DND-41 (cell line): ENCODE measurements at regions not wholly inside any gene's neighbourhood (a gene's known extent, or its start where the extent isn't known, plus 50 kb on each side); places are given as distances from the start of the nearest gene placed in this dataset.

Source experiments
- ATAC-seq: fragments of 200-7000 bp; cut with Tn5 transposase; 3 replicates; pipeline ENCODE4 v1.9.1; 2021; ENCODE audit warnings: low read depth; ENCODE audit not compliant: insufficient read depth
- DNase-seq: peaks from one replicate; pipeline ENCODE4 v3.0.0-alpha.2; 2020
- H2AFZ ChIP-seq: 2 replicates; pipeline ENCODE4 v1.6.0; 2012; ENCODE audit warnings: low read depth, low read length
- H3K27ac ChIP-seq: 2 replicates; pipeline ENCODE4 v1.5.1; 2012; ENCODE audit warnings: low read length, inconsistent platforms
- H3K27me3 ChIP-seq: fragments of 200-600 bp; sonication (generic); 2 replicates; pipeline ENCODE4 v1.6.0; 2012; ENCODE audit warnings: low read length, mild to moderate bottlenecking, inconsistent platforms; ENCODE audit not compliant: insufficient read depth, poor library complexity
- H3K36me3 ChIP-seq: 2 replicates; pipeline ENCODE4 v1.5.1; 2012; ENCODE audit warnings: low read length, inconsistent platforms; ENCODE audit not compliant: insufficient read depth
- H3K4me1 ChIP-seq: 2 replicates; pipeline ENCODE4 v1.5.1; 2012; ENCODE audit warnings: mild to moderate bottlenecking, low read length; ENCODE audit not compliant: insufficient read depth
- H3K4me2 ChIP-seq: 2 replicates; pipeline ENCODE4 v1.6.0; 2012; ENCODE audit warnings: mild to moderate bottlenecking, moderate library complexity, low read length, inconsistent platforms; ENCODE audit not compliant: insufficient read depth
- H3K4me3 ChIP-seq, 2 experiments: fragments of 200-600 bp in 1 of 2; shearing (Covaris generic) in 1 of 2; 2 replicates each; pipeline ENCODE4 v1.5.1; 2012 to 2016; ENCODE audit warnings: inconsistent platforms in 2 of 2, low read length in 2 of 2, mild to moderate bottlenecking in 2 of 2, low read depth in 1 of 2, moderate library complexity in 1 of 2
- H3K79me2 ChIP-seq: 2 replicates; pipeline ENCODE4 v1.6.0; 2012; ENCODE audit warnings: low read length, inconsistent platforms; ENCODE audit not compliant: insufficient read depth
- H3K9ac ChIP-seq: 2 replicates; pipeline ENCODE4 v1.6.0; 2012; ENCODE audit warnings: low read depth, mild to moderate bottlenecking, inconsistent platforms, low read length, moderate library complexity
- H3K9me3 ChIP-seq: 2 replicates; pipeline ENCODE4 v1.5.1; 2012; ENCODE audit warnings: low read length, moderate library complexity, mild to moderate bottlenecking, inconsistent platforms; ENCODE audit not compliant: insufficient read depth, severe bottlenecking
- H4K20me1 ChIP-seq: 2 replicates; pipeline ENCODE4 v1.6.0; 2012; ENCODE audit warnings: low read length; ENCODE audit not compliant: insufficient read depth
- EZH2 ChIP-seq: IDR thresholded peaks from 3 replicates; pipeline ENCODE4 v1.6.1; 2012; ENCODE audit warnings: borderline replicate concordance, low read depth, mild to moderate bottlenecking, moderate library complexity, low read length, inconsistent platforms; ENCODE audit not compliant: severe bottlenecking
- TF ChIP-seq, protein P1 (sequence below): IDR thresholded peaks from 2 replicates; pipeline ENCODE4 v1.5.1; 2012; ENCODE audit warnings: borderline replicate concordance, low read length, moderate library complexity, mild to moderate bottlenecking; ENCODE audit not compliant: poor library complexity, severe bottlenecking; ENCODE audit errors: extremely low read depth

DNA sequence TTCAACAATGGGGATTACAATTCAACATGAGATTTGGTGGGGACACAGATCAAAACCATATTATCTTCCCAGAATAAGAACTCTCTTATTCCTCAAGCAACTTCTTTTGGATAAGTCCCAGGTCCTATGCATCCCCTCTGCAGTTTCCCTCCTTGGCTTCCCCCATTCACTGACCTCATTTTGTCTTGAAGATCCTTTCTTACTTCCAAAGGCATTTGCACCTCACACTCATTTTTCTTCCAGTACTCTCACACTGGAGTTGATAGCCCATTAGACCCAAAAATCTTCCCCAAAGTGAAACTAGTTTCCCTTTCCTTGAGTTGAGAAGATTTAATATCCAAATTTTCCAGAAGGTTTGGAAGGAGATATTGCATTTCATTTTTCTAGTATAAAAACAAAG, 178.0 kb upstream of the DAPK1 start:
- no peak overlapping the region for H3K4me3 ChIP-seq
- ATAC-seq: no peak
- no peak for DNase-seq

DNA sequence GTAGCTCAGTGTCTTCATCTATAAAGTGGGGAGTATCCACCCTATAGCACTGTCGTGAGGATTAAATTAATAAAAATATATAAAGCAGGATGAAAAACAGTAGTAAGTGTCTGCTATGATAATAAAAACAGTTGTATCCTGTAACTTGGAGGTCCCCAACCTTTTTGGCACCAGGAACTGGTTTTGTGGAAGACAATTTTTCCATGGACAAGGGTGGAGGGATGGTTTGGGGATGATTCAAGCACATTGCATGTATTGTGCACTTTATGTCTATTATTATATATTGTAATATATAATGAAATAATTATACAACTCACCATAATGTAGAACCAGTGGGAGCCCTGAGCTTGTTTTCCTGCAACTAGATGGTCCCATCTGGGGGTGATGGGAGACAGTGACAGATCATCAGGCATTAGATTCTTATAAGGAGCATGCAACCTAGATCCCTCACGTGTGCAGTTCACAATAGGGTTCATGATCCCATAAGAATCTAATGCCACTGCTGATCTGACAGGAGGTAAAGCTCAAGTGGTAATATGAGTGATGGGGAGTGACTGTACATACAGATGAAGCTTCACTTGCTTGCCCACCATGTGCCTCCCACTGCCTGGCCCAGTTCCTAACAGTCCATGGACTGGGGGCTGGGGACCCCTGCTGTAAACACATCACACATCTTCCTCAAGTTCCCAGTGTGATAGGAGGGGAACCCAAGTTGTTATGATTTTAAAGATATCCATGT, 177.4 kb upstream of the DAPK1 start:
- no peaks in the 10 kb centered on the region for H3K9me3 ChIP-seq
- H3K27ac ChIP-seq: no peak overlapping the region
- H4K20me1 ChIP-seq: no peaks in the 10 kb centered on the region
- no peaks in the 10 kb centered on the region for H3K79me2 ChIP-seq
- ATAC-seq (no peak), DNase-seq (no peak)
- H2AFZ ChIP-seq: no peak overlapping the region
- no peak overlapping the region for H3K4me3 ChIP-seq
- no peaks in the 10 kb centered on the region for H3K27me3 ChIP-seq
- no peak overlapping the region for H3K9ac ChIP-seq
- no peak for TF ChIP-seq EZH2
- TF ChIP-seq, protein P1, sequence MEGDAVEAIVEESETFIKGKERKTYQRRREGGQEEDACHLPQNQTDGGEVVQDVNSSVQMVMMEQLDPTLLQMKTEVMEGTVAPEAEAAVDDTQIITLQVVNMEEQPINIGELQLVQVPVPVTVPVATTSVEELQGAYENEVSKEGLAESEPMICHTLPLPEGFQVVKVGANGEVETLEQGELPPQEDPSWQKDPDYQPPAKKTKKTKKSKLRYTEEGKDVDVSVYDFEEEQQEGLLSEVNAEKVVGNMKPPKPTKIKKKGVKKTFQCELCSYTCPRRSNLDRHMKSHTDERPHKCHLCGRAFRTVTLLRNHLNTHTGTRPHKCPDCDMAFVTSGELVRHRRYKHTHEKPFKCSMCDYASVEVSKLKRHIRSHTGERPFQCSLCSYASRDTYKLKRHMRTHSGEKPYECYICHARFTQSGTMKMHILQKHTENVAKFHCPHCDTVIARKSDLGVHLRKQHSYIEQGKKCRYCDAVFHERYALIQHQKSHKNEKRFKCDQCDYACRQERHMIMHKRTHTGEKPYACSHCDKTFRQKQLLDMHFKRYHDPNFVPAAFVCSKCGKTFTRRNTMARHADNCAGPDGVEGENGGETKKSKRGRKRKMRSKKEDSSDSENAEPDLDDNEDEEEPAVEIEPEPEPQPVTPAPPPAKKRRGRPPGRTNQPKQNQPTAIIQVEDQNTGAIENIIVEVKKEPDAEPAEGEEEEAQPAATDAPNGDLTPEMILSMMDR: no peak
- no peaks in the 10 kb centered on the region for H3K4me1 ChIP-seq
- no peaks in the 10 kb centered on the region for H3K36me3 ChIP-seq
- no peak overlapping the region for H3K4me2 ChIP-seq

More for the DNA sequence above, 178.0 kb upstream of the DAPK1 start:
- H3K4me2 ChIP-seq: no peak overlapping the region
- H3K79me2 ChIP-seq: no peaks in the 10 kb centered on the region
- TF ChIP-seq, protein P1: no peak
- no peak for TF ChIP-seq EZH2
- no peak overlapping the region for H2AFZ ChIP-seq
- no peak overlapping the region for H3K27ac ChIP-seq
- H3K9ac ChIP-seq: no peak overlapping the region
- H3K36me3 ChIP-seq: no peaks in the 10 kb centered on the region
- no peaks in the 10 kb centered on the region for H3K4me1 ChIP-seq
- H3K27me3 ChIP-seq: no peaks in the 10 kb centered on the region
- H3K9me3 ChIP-seq: no peaks in the 10 kb centered on the region
- H4K20me1 ChIP-seq: no peaks in the 10 kb centered on the region

DNA sequence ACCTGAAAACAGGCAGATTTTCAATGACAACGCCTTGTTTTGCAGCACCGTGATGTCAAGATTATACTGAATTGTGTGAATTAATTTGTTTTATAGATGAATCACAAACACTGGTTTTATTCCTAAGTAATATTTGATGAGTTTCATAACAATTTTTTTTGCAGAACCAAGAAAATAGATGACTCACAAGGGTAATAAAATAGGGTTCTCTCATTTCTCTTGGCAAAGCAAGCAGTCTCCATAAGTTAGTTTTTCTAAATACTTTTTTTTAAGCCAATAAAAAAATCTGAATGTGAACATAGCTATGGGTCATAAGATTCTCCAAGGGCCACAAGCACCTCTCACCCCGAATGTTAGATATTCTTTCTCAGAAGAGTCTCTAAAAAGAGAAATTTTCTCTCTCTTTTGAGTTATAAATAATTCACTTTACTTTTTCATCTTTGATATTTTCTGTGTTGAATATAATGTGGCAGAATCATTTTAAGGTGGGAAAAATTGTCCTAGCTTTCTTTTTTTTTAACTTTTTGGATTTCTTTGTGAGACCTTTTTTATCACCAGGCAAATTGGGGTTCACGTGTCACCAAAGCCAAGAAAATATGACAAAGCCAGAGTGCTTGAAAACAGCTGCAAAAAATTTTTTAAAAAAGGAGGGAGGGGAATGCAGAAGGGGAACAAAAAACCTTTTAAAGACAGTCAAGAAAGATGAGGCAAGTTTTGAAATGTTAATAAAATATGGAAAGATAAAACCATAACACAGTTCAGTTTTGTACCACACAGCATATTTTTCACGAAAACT, 174.6 kb upstream of the DAPK1 start:
- Histone ChIP-seq H3K27me3 (no peaks in the 10 kb centered on the region), H3K4me1 (no peaks in the 10 kb centered on the region), H2AFZ (no peak overlapping the region), H3K36me3 (no peaks in the 10 kb centered on the region), H3K27ac (no peak overlapping the region), H3K9me3 (no peaks in the 10 kb centered on the region), H3K4me2 (no peak overlapping the region), H3K79me2 (no peaks in the 10 kb centered on the region), H4K20me1 (no peaks in the 10 kb centered on the region), H3K9ac (no peak overlapping the region), H3K4me3 (no peak overlapping the region)
- no peak for ATAC-seq
- no peak for TF ChIP-seq EZH2
- TF ChIP-seq, protein P1: no peak
- DNase-seq: no peak
